HG03159 (cell line): ENCODE measurements at regions not wholly inside any gene's neighbourhood (a gene's known extent, or its start where the extent isn't known, plus 50 kb on each side); places are given as distances from the start of the nearest gene placed in this dataset.

Experiments used
- ATAC-seq: cut with Tn5 transposase; IDR thresholded peaks from one replicate; pipeline ENCODE4 v1.9.1; 2021; ENCODE audit warnings: mild to moderate bottlenecking, moderate library complexity; ENCODE audit not compliant: unreplicated experiment

DNA sequence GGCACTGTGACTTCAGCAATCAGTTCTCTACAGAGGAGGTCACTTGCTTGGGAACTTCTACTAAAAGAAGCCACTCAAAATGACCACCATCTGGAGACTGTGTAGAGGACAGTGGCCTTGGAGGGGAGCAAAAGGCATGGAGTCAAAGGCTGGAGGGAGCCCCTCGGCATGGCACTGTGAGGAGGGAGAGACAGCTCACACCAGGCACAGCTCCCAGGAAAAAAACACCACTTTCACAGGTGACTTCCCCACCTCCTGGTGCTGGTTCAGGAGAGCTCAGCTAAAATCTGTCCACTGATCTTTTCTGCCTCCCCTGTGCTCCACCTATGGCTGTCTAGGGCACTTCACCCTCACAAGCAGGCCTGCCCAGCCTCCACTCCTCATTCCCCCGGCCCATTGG, 649.4 kb upstream of the MGMT start:
- no peak for ATAC-seq

DNA sequence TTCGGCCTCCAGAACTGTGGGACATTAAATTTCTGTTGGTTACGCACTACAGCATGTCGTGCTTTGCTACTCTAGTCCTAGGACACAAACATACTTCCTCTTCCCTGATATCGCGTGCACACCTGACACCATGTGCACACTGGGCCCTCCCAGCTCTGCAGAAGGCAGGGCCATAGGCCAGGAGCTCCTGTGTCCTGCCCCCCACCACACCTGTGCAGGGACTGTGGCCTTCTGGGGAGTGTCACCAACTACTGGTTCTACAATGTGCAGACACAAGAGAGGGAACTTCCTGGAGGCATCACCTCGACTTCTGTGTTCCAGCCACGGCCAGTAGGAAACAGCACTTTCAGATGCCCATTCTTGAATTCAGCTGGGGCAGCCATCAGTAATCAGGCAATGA, 646.4 kb upstream of the MGMT start:
- no peak for ATAC-seq

GRCh38 chr10:128823201-128823600, 643.8 kb upstream of the MGMT start:
- ATAC-seq = no peak

DNA sequence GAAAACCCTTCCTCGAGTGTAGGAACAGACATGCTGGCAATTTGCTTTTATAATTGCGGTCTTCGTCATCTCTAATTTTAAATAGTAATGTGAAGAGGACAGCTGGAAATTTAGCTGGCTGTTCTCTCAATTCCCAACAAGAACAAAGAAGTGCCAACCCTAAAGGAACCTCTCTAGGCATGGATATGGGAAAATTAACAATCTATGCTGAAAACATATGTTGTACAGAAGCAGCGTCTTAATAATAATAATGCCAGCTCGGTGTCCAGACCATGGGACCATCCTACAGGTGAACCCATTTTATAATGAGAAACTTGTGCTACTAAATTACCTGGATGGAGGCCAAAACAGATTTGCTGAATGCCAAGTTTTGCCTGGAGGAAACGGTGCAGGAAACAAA, 641.4 kb upstream of the MGMT start:
- ATAC-seq = no peak

- ATAC-seq = no peak
Observed at GRCh38 chr10:128833671-128834070, 633.4 kb upstream of the MGMT start.

DNA sequence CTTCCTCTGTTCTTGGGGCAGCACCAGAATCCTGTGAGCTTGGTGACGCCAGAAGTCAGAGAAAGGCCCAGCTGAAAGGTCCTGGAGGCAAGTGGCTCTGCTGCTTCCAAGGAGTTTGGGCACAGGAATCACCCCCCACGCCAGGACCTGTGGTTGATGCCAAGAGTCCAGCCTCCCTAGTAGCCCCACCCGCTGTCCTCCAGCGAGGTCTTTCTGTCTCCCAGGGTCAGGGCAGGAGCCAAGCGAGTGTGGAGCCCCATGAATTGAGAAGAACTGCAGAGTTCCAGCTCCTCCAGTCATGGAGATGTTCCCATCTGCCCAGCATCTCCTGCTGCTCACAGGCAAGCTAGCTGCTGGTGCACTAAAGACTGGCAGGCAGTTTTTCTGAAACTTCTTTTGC, 631.7 kb upstream of the MGMT start:
- ATAC-seq = no peak

DNA sequence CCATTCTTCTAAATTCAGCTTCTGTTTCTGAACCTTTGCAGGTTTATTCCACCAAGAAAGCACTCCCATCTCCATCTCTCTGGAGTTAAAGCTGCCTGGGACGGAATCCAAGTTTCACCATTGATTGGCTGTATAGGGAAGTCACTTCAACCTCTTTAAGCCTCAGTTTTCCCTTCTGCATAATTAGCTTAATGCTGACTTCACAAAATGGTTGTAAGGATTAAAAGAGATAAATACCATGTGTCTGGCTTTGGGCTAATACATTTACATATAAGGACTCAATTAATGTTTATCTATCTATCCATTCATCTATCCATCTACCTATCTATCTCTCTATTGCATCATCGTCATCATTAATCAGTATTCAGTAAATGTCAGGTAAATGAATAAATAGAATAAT, 629.6 kb upstream of the MGMT start:
- ATAC-seq = no peak

- ATAC-seq = no peak
Observed at GRCh38 chr10:128839134-128839533, 627.9 kb upstream of the MGMT start.

GRCh38 chr10:128839701-128840100, 627.3 kb upstream of the MGMT start:
- ATAC-seq = no peak

- no peak for ATAC-seq
Observed at GRCh38 chr10:128843972-128844371, 623.1 kb upstream of the MGMT start.

DNA sequence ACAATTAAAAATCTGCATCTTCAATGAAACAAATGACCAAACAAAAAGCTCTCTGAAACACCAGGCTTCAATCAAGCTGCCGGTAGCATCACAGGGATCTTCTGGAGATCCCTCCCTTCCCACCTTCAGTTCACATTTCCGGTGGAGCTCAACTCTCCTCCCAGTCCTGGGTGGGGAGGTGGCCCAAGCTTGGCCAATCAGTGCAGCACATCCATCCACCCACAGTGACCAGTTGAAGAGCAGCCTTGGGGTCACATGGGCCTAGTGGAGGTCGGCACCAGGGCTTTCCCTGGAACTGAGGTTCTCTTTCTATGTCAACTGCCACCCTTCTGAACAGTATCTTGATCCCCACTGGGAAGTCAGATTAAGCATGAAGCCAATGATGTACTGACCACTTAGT, 620.1 kb upstream of the MGMT start:
- no peak for ATAC-seq

- ATAC-seq = no peak
Observed at GRCh38 chr10:128848810-128849209, 618.2 kb upstream of the MGMT start.

GRCh38 chr10:128850647-128851046, 616.4 kb upstream of the MGMT start:
- ATAC-seq = no peak

- no peak for ATAC-seq
Observed at GRCh38 chr10:128851281-128851680, 615.8 kb upstream of the MGMT start.

DNA sequence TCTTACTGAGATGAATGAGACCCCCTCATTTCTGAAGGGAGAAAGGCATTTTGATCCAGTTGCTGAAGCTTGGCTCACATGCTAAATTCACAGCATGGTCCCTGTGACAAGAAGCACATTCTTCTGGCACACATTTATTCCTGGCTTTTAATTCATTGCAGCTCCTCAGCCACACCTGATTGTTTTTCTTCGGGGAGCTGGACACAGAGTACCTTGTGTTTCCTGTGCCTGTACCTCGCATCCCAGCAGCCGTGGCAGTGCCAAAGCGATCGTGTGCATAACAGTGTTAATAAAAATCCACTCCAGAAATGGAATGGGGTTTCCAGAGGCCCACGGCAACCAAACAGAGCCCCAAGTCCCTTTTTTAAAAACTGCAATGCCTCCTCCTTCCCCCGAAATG, 615.3 kb upstream of the MGMT start:
- no peak for ATAC-seq

DNA sequence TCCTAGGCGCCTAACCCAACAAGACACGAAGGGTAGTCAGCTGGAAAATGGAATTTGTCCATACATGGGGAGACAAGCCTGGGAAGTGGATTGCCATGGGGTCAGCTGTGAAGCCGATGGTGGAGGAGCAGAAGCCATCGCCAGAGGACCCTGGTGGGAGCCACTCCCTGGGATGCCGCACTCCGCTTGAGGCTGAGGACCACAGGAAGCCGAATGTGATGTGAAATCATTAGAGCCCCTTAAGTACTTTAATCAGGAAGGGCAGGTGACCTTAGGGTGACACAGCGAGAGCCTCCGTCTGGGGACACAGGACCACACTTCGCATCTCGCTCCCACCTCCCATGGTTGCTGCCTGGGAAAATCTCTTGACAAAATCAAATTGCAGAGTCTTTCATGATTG, 614.6 kb upstream of the MGMT start:
- no peak for ATAC-seq

DNA sequence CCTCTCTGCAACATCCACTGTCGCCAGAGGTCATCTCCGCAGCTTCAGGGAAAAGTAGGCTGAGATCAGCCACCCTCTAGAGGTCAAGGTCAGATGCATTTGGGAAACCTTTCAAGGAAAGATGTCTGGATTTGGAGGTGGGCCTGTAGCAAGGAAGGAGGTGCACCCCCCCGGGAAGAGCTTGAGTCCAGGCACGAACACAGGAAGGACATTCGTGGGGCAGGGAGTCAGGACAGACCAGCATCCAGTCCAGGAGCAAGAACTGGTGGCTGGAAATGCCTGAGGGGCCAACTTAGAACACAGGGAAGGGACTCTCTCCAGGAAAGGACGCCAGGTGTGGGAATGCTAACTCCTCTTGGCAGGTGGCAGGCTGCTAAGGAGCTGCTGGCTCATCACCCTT, 614.1 kb upstream of the MGMT start:
- ATAC-seq = no peak

DNA sequence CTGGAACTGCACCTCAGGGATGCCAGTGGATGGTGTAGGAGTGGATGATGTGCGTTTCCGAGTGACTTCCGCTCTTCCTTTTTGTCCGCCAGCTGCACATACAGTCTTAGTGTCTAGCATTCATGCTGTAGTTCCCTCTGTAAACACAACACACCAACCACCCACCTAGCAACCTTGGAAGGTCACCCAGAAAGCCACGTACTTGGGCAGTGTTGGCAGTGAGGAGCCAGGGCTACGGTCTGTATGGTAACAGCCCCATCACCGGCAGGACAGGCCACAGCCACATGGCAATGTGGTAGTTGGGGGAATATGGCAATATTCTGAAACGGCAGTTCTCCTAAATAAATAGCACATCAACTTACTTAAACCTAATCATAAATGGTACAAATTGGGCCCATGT, 613.5 kb upstream of the MGMT start:
- no peak for ATAC-seq

GRCh38 chr10:128854204-128854603, 612.8 kb upstream of the MGMT start:
- ATAC-seq = no peak

- ATAC-seq = no peak
Observed at GRCh38 chr10:128854963-128855362, 612.1 kb upstream of the MGMT start.

- ATAC-seq = no peak
Observed at GRCh38 chr10:128855618-128856428, 611.2 kb upstream of the MGMT start.

- peak; percentile 47 for ATAC-seq
Observed at GRCh38 chr10:128859738-128860386, 607.2 kb upstream of the MGMT start.

DNA sequence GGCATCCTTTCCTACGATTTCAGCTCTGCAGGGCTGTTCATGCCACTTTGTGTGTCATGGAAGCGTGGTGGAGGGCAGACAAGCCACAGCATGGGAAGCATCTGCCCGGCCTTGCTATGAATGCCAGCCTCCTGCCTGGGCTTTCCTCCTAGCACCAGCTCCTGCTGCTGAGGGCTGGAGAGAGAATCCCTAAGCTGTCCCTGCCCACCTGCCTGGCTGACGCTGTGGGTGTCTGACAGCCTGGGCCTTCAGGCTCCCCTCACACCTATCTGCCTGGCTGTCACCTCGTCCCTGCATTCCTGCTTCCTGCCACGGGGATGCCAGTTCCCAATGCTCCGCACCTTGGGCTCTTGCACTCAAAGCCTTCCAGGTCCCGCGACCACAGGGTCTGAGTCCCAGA, 606.5 kb upstream of the MGMT start:
- ATAC-seq = no peak
